NCI-H146 treated with DMSO at 0.1 percent for 48 hours (cell line): ENCODE measurements at regions not wholly inside any gene's neighbourhood (a gene's known extent, or its start where the extent isn't known, plus 50 kb on each side); places are given as distances from the start of the nearest gene placed in this dataset.
"Not testable (repeated sequence)": the region's sequence is repeated elsewhere in the genome, so short reads cannot be mapped to it uniquely, and the experiment has no call there.

Source experiments
- DNase-seq: peaks from one replicate; lab custom pipeline; 2025; ENCODE audit not compliant: unreplicated experiment; lab: John Stamatoyannopoulos, UW

GRCh38 chr6:27854421-27854820 is 57.8 kb downstream of the OR2B2 start:
- no peak for DNase-seq

- no peak for DNase-seq
These were observed 60.8 kb downstream of the OR2B2 start for GRCh38 chr6:27851440-27851839.

- DNase-seq: not testable (repeated sequence)
These were observed 63.2 kb downstream of the OR2B2 start for GRCh38 chr6:27849001-27849400.

GRCh38 chr6:27847706-27848105 is 64.5 kb downstream of the OR2B2 start:
- no peak for DNase-seq

- DNase-seq: no peak
These were observed 71.6 kb downstream of the OR2B2 start for GRCh38 chr6:27840572-27840971.

- peak; percentile 67 for DNase-seq
These were observed 72.3 kb downstream of the OR2B2 start for GRCh38 chr6:27839626-27840475.

GRCh38 chr6:27838945-27839625 is 73.1 kb downstream of the OR2B2 start:
- peak; percentile 41 for DNase-seq

GRCh38 chr6:27838058-27838944 is 73.9 kb downstream of the OR2B2 start:
- DNase-seq: peak; percentile 98

- peak; percentile 58 for DNase-seq
These were observed 74.6 kb downstream of the OR2B2 start for GRCh38 chr6:27837625-27838057.

GRCh38 chr6:27836783-27837624 is 75.2 kb downstream of the OR2B2 start:
- DNase-seq: peak; percentile 92

- DNase-seq: peak; percentile 54
These were observed 75.9 kb downstream of the OR2B2 start for GRCh38 chr6:27836141-27836782.

GRCh38 chr6:27834879-27835549 is 77.2 kb downstream of the OR2B2 start:
- DNase-seq: no peak

GRCh38 chr6:27834384-27834783 is 77.8 kb downstream of the OR2B2 start:
- DNase-seq: no peak

- DNase-seq: peak; percentile 68
These were observed 80.6 kb downstream of the OR2B2 start for GRCh38 chr6:27831434-27832081.

- peak; percentile 81 for DNase-seq
These were observed 81.4 kb downstream of the OR2B2 start for GRCh38 chr6:27830600-27831433.

GRCh38 chr6:27830212-27830599 is 82.0 kb downstream of the OR2B2 start:
- peak; percentile 72 for DNase-seq

- no peak for DNase-seq
These were observed 82.6 kb downstream of the OR2B2 start for GRCh38 chr6:27829453-27830211.
